Prostate gland (tissue), 2 donors: ENCODE measurements at regions not wholly inside any gene's neighbourhood (a gene's known extent, or its start where the extent isn't known, plus 50 kb on each side); places are given as distances from the start of the nearest gene placed in this dataset.

ENCODE experiments used
- DNase-seq: peaks from one replicate; pipeline ENCODE4 v3.0.0-alpha.2; 2019; ENCODE audit warnings: low spot score
- H3K27ac ChIP-seq, 2 donors: fragments of 200-600 bp; sonication (generic); 2 replicates each; pipeline ENCODE4 v1.5.1; 2017 to 2019
- H3K27me3 ChIP-seq: fragments of 200-600 bp; sonication (generic); replicated peaks from 2 replicates; pipeline ENCODE4 v1.5.1; 2019; ENCODE audit not compliant: insufficient read depth
- H3K36me3 ChIP-seq, 2 donors: fragments of 200-600 bp; sonication (generic); 1 replicate in 1 of 2; 2 replicates in 1 of 2; pipeline versions ENCODE4 v1.5.1 to v1.8.1; 2017 to 2019
- H3K4me1 ChIP-seq: fragments of 200-600 bp; sonication (generic); replicated peaks from 2 replicates; pipeline ENCODE4 v1.5.1; 2019
- H3K4me3 ChIP-seq, 2 donors: fragments of 200-600 bp; sonication (generic); 2 replicates each; pipeline ENCODE4 v1.5.1; 2017 to 2019
- H3K9me3 ChIP-seq: fragments of 200-600 bp; sonication (generic); 2 replicates; pipeline ENCODE4 v1.5.1; 2017
- CTCF ChIP-seq, 4 experiments: fragments of 200-600 bp in 2 of 4; fragments of 450-650 bp in 2 of 4; sonication (generic) in 2 of 4; IDR thresholded peaks; 1 replicate in 3 of 4; 2 replicates in 1 of 4; pipeline ENCODE4 v1.5.1; 2016 to 2019; ENCODE audit warnings: antibody characterized with exemption in 4 of 4, mild to moderate bottlenecking in 2 of 4, moderate library complexity in 2 of 4
- POLR2A ChIP-seq: fragments of 450-650 bp; IDR thresholded peaks from one replicate; pipeline ENCODE4 v1.6.1; 2016; ENCODE audit warnings: antibody characterized with exemption, mild to moderate bottlenecking
- POLR2AphosphoS5 ChIP-seq: sonication (generic); formaldehyde crosslinking; IDR thresholded peaks from one replicate; pipeline ENCODE4 v1.6.1; 2017; ENCODE audit warnings: antibody characterized with exemption
- WGBS: methylation state at CpG from one replicate; pipeline ENCODE4 v1.1.5; 2018; 5-methylcytosine and 5-hydroxymethylcytosine counted together
- intact Hi-C: fragments of 100-400 bp; cut with DNase I; formaldehyde crosslinking; loops from one replicate; pipeline ENCODE4 v1.14.2; 2022

- Histone ChIP-seq H3K4me3 (no peak overlapping the region), H3K27me3 (no peaks in the 10 kb centered on the region), H3K4me1 (peaks cover 4% of the 10 kb centered on the region), H3K36me3 (no peaks in the 10 kb centered on the region), H3K27ac (no peak overlapping the region), H3K9me3 (no peaks in the 10 kb centered on the region)
- intact Hi-C loops: no loop called here
- DNase-seq: no peak
- TF ChIP-seq POLR2AphosphoS5 (no peak), POLR2A (no peak), CTCF (IDR thresholded peaks at IDR 0.05) (no peak)
- 21% methylated on average over 6 of the region's 6 CpGs for WGBS
These were observed 52.4 kb upstream of the WDR26 start for GRCh38 chr1:224486801-224487583.

- no peaks in the 10 kb centered on the region for H3K9me3 ChIP-seq
- no peak overlapping the region for H3K27ac ChIP-seq
- no peak for DNase-seq
These were observed 54.4 kb upstream of the WDR26 start for GRCh38 chr1:224488806-224489499.

GRCh38 chr1:224489534-224490365, 55.2 kb upstream of the WDR26 start:
- H3K4me3 ChIP-seq: no peak overlapping the region
- intact Hi-C loops: no loop called here
- TF ChIP-seq POLR2AphosphoS5: no peak
- TF ChIP-seq CTCF (IDR thresholded peaks at IDR 0.05): no peak
- TF ChIP-seq POLR2A: no peak
- no peaks in the 10 kb centered on the region for H3K27me3 ChIP-seq
- WGBS: 74% methylated on average over 5 of the region's 5 CpGs
- no peak overlapping the region for H3K27ac ChIP-seq
- H3K4me1 ChIP-seq: peaks cover 4% of the 10 kb centered on the region
- H3K36me3 ChIP-seq: no peaks in the 10 kb centered on the region
- H3K9me3 ChIP-seq: no peaks in the 10 kb centered on the region
- DNase-seq: no peak

More at GRCh38 chr1:224488806-224489499, 54.4 kb upstream of the WDR26 start:
- TF ChIP-seq CTCF (IDR thresholded peaks at IDR 0.05): no peak
- TF ChIP-seq POLR2A: no peak
- Histone ChIP-seq H3K4me3 (no peak overlapping the region), H3K4me1 (peaks cover 4% of the 10 kb centered on the region), H3K27me3 (no peaks in the 10 kb centered on the region), H3K36me3 (no peaks in the 10 kb centered on the region)
- intact Hi-C loops: no loop called here
- WGBS: 97% methylated on average over 2 of the region's 2 CpGs

GRCh38 chr1:224490549-224491537, 56.2 kb upstream of the WDR26 start:
- no peak for TF ChIP-seq CTCF (IDR thresholded peaks at IDR 0.05)
- TF ChIP-seq POLR2A: no peak
- TF ChIP-seq POLR2AphosphoS5: no peak
- peaks cover 4% of the 10 kb centered on the region for H3K4me1 ChIP-seq
- no peak for DNase-seq
- no peaks in the 10 kb centered on the region for H3K36me3 ChIP-seq
- H3K27ac ChIP-seq: no peak overlapping the region
- 50% methylated on average over 7 of the region's 7 CpGs for WGBS
- no peaks in the 10 kb centered on the region for H3K27me3 ChIP-seq
- intact Hi-C loops: no loop called here
- no peaks in the 10 kb centered on the region for H3K9me3 ChIP-seq
- H3K4me3 ChIP-seq: no peak overlapping the region
